ENCODE measurements at regions not wholly inside any gene's neighbourhood (a gene's known extent, or its start where the extent isn't known, plus 50 kb on each side); places are given as distances from the start of the nearest gene placed in this dataset.

DNA sequence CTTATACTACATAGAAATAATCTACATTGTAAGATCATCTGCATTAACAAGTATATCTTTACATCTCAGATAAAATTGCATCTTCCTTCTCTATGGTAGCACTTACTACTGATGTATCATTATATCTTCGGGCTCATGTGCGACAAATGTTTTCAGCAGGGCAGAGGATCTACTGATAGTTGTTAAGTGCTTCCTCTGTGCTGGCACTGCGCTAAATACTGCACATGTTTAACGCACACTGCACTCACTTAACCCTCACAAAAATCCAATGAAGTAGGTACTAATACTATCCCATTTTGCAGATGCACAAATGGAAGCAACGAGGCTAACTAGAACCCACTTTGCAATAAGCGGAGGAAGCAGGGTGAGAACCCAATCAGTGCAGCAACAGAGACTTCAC, 75.6 kb upstream of the USP25 start:
- Histone ChIP-seq H3K4me1 (ENCODE audit: control insufficient read depth, insufficient read depth, low read length) (no peaks in the 10 kb centered on the region), H3K4me3 (no peak overlapping the region), H3K27ac (ENCODE audit: control insufficient read depth, insufficient read depth) (no peak overlapping the region), H4K20me1 (ENCODE audit: control insufficient read depth, insufficient read depth) (no peaks in the 10 kb centered on the region), H3K27me3 (replicated peaks in 1 of 2; ENCODE audit: control insufficient read depth in 2 of 2, insufficient read depth in 2 of 2, low read length in 1 of 2) (no peaks in the 10 kb centered on the region), H3K9ac (ENCODE audit: control insufficient read depth, insufficient read depth, low read length) (no peak overlapping the region), H3K4me2 (ENCODE audit: control insufficient read depth, insufficient read depth) (no peak overlapping the region), H3K36me3 (ENCODE audit: control insufficient read depth in 2 of 2, insufficient read depth in 2 of 2, low read length in 1 of 2) (no peaks in the 10 kb centered on the region), H2AFZ (ENCODE audit: control insufficient read depth, low read depth, low read length) (no peak overlapping the region), H3K79me2 (ENCODE audit: control insufficient read depth, insufficient read depth, low read length) (no peaks in the 10 kb centered on the region), H3K9me3 (replicated peaks; ENCODE audit: control insufficient read depth, insufficient read depth, low read length) (no peaks in the 10 kb centered on the region)
- POLR2A ChIA-PET: no interaction called here
- BruUV-seq (replicated peaks): no TSS peak
- RAD21 ChIA-PET (ENCODE audit: unreplicated experiment): no interaction called here
- DNase-seq (ENCODE audit: low read depth, low spot score) (no peak), ATAC-seq (no peak), FAIRE-seq (no peak)
- no peak for TF ChIP-seq TCF7 (IDR thresholded peaks at IDR 0.05; ENCODE audit: borderline replicate concordance)
- TF ChIP-seq, protein P1, sequence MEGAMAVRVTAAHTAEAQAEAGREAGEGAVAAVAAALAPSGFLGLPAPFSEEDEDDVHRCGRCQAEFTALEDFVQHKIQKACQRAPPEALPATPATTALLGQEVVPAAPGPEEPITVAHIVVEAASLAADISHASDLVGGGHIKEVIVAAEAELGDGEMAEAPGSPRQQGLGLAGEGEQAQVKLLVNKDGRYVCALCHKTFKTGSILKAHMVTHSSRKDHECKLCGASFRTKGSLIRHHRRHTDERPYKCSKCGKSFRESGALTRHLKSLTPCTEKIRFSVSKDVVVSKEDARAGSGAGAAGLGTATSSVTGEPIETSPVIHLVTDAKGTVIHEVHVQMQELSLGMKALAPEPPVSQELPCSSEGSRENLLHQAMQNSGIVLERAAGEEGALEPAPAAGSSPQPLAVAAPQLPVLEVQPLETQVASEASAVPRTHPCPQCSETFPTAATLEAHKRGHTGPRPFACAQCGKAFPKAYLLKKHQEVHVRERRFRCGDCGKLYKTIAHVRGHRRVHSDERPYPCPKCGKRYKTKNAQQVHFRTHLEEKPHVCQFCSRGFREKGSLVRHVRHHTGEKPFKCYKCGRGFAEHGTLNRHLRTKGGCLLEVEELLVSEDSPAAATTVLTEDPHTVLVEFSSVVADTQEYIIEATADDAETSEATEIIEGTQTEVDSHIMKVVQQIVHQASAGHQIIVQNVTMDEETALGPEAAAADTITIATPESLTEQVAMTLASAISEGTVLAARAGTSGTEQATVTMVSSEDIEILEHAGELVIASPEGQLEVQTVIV (IDR thresholded peaks at IDR 0.05; ENCODE audit: borderline replicate concordance, partially characterized antibody): no peak
- no peak for TF ChIP-seq HDGF (IDR thresholded peaks at IDR 0.05)
- no peak for TF ChIP-seq ZZZ3 (IDR thresholded peaks at IDR 0.05; ENCODE audit: control insufficient read depth, insufficient read length, low read depth)
- no peak for TF ChIP-seq BHLHE40 (IDR thresholded peaks at IDR 0.05; ENCODE audit: borderline replicate concordance in 1 of 2, low read depth in 2 of 2, low read length in 1 of 2)
- TF ChIP-seq, protein P2, sequence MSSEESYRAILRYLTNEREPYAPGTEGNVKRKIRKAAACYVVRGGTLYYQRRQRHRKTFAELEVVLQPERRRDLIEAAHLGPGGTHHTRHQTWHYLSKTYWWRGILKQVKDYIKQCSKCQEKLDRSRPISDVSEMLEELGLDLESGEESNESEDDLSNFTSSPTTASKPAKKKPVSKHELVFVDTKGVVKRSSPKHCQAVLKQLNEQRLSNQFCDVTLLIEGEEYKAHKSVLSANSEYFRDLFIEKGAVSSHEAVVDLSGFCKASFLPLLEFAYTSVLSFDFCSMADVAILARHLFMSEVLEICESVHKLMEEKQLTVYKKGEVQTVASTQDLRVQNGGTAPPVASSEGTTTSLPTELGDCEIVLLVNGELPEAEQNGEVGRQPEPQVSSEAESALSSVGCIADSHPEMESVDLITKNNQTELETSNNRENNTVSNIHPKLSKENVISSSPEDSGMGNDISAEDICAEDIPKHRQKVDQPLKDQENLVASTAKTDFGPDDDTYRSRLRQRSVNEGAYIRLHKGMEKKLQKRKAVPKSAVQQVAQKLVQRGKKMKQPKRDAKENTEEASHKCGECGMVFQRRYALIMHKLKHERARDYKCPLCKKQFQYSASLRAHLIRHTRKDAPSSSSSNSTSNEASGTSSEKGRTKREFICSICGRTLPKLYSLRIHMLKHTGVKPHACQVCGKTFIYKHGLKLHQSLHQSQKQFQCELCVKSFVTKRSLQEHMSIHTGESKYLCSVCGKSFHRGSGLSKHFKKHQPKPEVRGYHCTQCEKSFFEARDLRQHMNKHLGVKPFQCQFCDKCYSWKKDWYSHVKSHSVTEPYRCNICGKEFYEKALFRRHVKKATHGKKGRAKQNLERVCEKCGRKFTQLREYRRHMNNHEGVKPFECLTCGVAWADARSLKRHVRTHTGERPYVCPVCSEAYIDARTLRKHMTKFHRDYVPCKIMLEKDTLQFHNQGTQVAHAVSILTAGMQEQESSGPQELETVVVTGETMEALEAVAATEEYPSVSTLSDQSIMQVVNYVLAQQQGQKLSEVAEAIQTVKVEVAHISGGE (CRISPR knock-in tag; IDR thresholded peaks at IDR 0.05): no peak
- no peak for TF ChIP-seq GABPA (IDR thresholded peaks at IDR 0.05; ENCODE audit: low read depth)
- TF ChIP-seq ASH2L (IDR thresholded peaks at IDR 0.05; ENCODE audit: borderline replicate concordance, low read depth): no peak
- no peak for TF ChIP-seq SREBF1 (IDR thresholded peaks at IDR 0.05; ENCODE audit: low read length)
- TF ChIP-seq IRF4 (IDR thresholded peaks at IDR 0.05; ENCODE audit: low read depth, low read length): no peak
- no peak for TF ChIP-seq PAX5 (IDR thresholded peaks at IDR 0.05; ENCODE audit: borderline replicate concordance, low read depth, low read length)
- no peak for TF ChIP-seq JUNB (IDR thresholded peaks at IDR 0.05)
- SMC1A ChIA-PET (ENCODE audit: uncharacterized antibody, unreplicated experiment): no interaction called here
- in situ Hi-C loops (cut with MboI) (loop anchor here (10.0 kb wide), 1 partner anchor 61 kb away; no protein-coding TSS in a partner anchor), intact Hi-C loops (cut with micrococcal nuclease; ENCODE audit: unreplicated experiment) (no loop called here)
- CTCF ChIA-PET: no interaction called here
- 61% methylated on average over 6 of the region's 6 CpGs for WGBS (ENCODE audit: insufficient coverage, insufficient replicate concordance, low lambda C conversion rate, missing lambda C conversion rate)
